GM18867 (cell line): ENCODE measurements at regions not wholly inside any gene's neighbourhood (a gene's known extent, or its start where the extent isn't known, plus 50 kb on each side); places are given as distances from the start of the nearest gene placed in this dataset.
"Not testable (repeated sequence)": the region's sequence is repeated elsewhere in the genome, so short reads cannot be mapped to it uniquely, and the experiment has no call there.

Experiments
- ATAC-seq: cut with Tn5 transposase; IDR thresholded peaks from one replicate; pipeline ENCODE4 v1.9.1; 2021; ENCODE audit warnings: mild to moderate bottlenecking, moderate library complexity; ENCODE audit not compliant: unreplicated experiment

- ATAC-seq, result no peak
These were observed 173.6 kb downstream of the IRF8 start for GRCh38 chr16:86072328-86073102.

DNA sequence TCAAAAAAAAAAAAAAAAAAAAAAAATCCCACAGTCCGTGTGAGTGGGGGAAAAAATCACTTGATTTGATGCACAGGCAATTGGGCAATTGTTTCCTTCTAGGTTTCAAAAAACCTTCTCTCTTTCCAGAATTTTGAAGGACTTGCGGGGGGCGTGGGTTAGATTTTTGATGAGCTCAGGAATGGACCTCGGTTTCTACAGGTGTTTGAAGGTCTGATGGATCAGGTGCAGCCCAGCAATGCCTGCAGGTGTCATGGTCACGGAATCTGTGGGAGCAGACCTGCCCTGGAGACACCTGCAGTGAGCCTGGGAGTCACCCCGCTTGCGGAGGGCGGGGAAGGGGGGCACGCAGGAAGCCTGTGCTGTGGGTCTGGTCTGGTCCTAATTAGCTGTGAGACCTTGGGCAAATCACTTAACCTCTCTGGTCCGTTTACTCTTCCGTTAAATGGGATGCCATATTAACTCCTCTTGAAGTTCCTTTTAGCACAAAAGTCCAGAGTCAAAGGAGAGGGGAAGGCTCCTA, 174.2 kb downstream of the IRF8 start:
- ATAC-seq, result no peak

GRCh38 chr16:86073763-86074493, 175.0 kb downstream of the IRF8 start:
- no peak for ATAC-seq

DNA sequence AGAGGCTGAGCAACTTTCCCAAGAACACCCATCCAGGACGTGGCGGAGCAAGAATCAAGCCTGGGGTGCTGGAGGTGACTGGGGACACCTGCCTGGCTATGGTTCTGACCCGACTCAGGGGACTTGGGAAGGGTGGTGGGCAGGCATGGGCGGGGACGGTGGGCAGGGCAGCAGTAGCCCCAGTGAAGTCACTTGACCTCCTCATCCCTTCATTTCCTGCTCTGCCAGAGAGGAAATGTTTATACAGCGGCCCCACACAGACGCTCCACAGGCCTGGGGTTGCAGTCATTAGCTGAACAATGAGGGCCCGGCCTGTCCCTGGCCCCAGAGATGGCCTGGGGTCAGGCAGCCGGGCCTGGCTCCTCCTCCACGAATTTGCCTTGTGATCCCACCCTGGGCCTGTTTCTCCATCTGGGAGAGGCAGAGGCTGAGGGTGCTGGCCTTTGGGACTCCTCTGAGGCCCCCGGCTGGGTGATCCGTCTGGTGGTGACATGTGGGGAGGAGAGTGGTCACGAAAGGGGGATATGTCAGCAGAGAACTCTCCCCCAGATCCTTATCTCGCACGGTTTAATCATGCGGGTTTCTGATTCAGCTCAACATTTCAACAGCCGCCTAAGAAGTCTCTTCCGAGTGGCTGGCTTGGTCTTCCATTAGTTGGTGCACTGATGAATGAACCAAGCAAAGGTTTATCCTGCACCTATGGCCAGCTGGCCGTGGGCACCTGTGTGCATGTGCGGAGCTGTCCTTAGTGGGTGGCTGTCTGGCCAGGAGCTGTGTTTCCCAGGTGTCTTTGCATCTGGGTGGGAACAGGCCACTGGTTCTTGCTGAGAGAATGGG, 175.9 kb downstream of the IRF8 start:
- no peak for ATAC-seq

- ATAC-seq, result no peak
These were observed 176.5 kb downstream of the IRF8 start for GRCh38 chr16:86075488-86075785.

DNA sequence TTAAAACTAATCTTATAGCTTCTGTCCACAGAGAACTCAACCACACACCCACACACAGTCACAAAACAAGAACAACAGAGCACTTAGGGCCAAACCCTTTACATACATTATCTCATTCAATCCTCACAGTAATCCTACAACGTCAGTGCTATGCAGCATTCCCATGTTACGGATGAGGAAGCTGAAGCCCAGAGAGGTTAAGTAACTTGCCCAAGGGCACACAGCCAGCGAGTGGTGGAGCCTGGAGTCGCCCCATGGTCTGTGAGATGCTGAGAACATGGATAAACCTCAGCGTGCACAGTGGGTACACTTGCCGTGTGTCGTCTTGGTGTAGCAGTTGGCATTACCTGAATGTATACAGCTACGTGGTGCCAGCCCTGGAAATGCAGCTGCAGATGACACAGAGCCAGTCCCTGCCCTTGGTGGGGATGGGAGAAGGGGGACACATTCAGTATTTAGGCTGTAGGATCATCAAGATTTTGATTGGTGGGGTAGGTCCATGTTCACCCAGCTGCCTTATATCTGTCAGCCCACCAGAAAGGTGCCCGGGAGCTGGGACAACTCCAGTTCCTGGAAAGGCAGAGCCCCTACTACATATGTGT, 177.0 kb downstream of the IRF8 start:
- no peak for ATAC-seq

GRCh38 chr16:86076606-86077005, 177.6 kb downstream of the IRF8 start:
- no peak for ATAC-seq

DNA sequence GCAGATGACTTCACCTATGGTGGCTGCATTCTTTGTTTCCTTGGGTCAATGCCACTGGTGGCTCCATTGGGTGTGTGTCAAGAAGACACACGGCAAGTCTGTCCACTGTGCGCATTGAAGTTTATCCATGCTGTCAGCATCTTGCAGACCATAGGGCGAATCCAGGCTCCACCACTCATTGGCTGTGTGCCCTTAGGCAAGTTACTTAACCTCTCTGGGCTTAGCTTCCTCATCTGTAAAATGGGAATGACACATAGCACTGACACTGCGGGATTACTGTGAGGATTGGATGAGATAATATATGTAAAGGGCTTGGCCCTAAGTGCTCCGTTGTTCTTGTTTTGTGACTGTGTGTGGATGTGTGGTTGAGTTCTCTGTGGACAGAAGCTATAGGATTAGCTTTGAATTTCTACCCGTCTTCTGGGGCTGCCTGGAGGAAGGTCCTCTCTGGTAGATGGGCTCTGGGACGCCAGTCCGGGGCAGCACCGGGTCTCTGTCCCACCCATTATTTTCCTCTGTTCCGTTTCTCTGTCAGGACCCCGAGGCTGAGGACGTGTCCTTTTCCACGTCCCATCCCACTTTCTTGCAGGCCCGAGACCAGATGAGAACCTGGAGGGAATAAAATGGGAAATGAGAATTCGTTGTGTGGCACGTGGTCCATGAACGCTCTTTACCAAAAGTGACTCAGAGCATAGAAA, 178.4 kb downstream of the IRF8 start:
- ATAC-seq, result no peak

DNA sequence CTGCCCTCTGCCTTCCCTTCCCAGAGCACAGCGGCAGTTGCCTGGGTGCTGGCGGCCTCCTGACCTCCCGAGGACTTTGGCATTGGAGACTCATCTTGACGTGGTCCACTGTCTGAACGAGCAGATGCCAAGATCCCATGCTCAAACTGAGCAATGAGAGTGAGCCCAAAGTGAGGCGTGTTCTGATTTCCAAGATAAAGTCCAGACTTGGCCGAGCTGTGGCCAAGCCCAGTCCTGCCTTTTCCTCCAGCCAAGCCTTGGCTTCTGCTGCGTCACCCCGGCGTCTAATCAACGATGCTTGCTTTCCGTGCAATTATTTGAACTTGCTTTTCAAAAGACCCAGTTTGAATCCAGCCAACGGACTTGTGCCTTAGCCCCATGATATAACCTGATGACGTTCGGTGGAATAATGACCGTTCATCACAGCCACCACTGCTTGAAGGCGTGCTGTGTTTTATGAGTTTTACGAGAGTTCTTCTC, 179.2 kb downstream of the IRF8 start:
- ATAC-seq, result no peak

GRCh38 chr16:86078711-86079110, 179.7 kb downstream of the IRF8 start:
- not testable (repeated sequence) for ATAC-seq

DNA sequence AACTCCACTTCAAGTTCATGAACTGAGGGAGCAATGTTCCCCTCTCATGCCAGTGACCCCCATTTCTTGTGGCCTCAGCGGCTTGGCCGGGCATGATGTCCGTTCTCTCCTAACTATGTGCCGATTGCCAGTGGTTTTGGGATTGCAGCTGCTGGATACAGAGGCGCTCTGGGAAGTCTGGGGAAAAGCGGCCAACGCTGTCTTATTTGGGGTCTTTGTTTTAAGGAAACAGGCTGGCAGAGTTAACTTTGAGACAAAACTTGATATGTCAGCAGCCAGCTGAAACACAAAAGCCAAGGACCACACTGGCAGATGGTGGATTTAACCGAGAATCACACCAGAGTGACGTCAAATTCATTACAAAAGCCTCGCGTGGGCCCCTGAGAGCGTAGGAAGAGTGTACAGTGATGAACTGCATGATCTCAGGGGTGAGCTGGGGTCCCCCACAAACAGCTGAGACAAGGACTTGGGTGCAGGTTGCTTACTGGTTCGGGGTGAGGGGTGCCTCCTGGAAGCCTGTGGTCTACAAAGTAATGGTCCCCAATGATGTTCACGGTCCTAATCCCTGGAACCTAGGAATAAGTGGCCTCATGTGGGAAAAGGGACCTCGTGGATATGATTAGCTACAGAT, 180.4 kb downstream of the IRF8 start:
- no peak for ATAC-seq

DNA sequence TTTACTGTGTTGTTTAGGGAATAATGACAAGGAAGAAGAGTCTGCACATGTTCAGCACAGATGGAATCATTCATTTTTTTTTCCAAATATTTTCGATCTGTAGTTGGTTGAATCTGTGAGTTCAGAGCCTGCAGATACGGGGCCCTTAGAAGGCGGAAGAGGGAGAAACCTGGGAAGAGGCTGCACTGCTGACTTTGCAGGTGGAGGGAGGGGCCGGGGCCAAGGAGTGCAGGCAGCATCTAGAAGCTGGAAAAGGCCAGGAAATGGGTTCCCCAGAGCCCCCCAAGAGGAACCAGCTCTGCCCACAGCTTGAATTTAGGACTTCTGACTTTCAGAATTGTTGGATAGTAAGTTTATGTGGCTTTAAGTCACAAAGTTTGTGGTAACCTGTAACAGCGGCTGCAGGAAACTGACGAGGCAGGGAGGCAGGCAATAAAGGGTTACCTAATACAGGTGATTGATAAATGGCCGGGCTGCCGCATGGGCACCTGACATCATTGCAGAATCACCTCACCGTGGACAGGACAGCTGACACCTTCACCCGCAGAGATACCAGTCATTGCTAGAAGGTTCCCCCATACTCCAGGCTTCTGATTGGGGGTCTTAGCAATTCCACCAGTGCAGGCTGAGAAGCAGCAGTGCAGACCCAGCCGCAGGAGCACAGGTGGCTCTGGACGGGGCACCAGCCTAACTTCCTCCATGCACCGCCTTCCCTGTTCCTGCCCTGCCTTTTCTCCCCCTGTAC, 181.3 kb downstream of the IRF8 start:
- ATAC-seq, result no peak

- ATAC-seq, result no peak
These were observed 182.0 kb downstream of the IRF8 start for GRCh38 chr16:86080982-86081381.

DNA sequence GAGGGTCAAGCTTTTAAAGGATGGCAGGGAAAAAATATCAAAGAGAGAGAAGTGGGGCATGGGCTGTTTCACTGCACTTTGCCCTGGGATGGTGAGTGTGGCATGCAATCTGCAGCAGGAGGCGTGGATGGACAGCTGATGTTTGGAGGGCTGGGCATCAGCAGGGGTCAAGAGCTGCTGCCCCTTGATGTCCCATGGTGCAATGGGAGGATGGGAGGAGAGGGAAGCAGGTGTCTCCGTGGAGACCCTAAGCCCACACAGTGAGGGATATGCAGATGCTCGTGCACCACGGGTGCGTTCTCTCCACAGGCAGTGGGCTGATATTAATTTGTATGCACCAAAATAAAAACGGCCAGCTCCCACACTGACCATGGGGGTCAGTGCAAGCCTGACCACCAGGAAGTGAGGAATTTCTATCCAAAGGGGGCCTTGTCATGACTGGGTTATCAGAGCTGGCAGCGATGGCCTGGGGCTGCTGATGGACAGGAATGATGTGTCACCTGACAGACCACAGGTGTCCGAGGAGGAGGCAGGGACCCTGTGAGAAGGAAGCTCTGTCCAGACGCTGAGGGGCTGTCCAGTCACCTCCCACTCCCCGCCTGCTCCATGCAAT, 183.6 kb downstream of the IRF8 start:
- ATAC-seq, result no peak

DNA sequence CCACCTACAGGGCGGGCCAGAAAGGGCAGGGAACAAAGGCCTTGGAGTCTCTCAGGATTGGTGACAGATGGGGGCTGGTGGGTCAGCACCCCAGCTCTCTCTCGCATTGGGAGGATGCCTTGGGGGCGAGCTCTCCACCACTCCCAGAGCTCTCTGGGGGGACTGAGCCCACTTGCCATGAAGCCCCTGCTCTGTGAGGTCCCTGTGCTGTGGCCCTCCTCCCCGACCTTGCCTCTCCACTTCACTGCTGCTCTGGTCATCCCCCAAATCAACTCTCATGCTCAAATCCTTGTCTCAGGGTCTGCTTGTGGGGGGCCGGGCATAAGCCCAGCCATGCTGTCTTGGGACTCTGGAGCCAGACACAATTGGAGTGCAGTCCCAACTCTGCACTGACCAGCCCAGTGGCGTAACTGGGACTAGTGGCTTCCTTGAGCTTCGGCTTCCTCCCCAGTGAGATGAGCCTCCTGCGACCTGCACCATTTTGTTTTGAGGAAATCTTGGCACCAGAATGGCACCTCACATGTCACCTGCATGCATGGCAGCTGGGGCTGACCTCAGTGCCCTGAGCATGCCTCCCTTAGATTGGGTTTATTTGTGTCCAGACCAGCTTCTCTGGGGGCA, 184.5 kb downstream of the IRF8 start:
- no peak for ATAC-seq

GRCh38 chr16:86085161-86085611, 186.2 kb downstream of the IRF8 start:
- ATAC-seq, result no peak

DNA sequence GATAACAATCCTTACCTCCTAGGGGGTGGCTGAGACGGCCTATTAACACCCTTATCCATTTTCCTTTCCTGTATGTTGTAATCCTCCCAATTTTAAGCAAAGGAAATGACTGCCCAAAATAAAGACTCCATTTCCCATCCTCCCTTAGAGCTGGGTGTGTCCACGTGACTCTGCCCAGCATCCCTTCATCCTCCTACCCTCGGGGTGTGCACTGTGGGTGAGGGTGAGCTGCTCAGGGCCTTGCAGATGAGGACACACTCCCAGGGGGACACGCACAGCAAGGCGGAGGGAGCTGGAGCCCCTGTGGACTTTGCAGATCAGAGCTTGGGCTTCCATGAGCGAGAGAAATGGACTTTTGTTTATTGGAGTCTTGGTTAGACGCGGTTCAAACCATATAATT, 186.8 kb downstream of the IRF8 start:
- ATAC-seq, result no peak

DNA sequence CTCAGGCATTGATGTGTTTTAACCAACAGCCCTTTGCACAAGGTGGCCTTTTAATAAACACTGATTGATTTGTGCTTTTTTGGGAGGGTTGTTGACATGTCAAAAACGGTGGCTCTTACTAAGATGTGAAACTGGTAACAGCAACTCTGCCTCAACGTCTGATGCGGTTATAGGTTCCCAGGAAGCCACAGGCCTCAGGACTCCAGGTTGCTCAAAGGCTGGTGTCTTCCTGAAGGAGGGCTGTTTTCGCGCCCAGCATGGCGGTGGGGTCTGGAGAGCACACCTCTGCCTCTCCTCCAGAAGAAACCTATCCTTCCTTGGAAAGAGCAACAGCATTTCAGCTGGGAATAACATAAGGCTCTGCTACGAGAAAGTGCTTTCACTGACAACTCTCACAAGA, 187.5 kb downstream of the IRF8 start:
- no peak for ATAC-seq
